Liver (tissue), 8 donors: ENCODE measurements at regions not wholly inside any gene's neighbourhood (a gene's known extent, or its start where the extent isn't known, plus 50 kb on each side); places are given as distances from the start of the nearest gene placed in this dataset.

Experiments used
- DNase-seq: peaks from one replicate; pipeline ENCODE4 v3.0.0-alpha.2; 2017; ENCODE audit warnings: low spot score
- H3K27ac ChIP-seq, 2 donors: one replicate each; pipeline ENCODE4 v1.7.0; 2013; ENCODE audit warnings: inconsistent platforms in 2 of 2, low read length in 2 of 2, control low read depth in 1 of 2, low read depth in 1 of 2, mild to moderate bottlenecking in 1 of 2
- H3K27me3 ChIP-seq, 4 donors: one replicate each; pipeline versions ENCODE4 v1.6.1 to v1.7.0; 2013; ENCODE audit warnings: low read length in 3 of 4, inconsistent platforms in 1 of 4, mild to moderate bottlenecking in 1 of 4, moderate library complexity in 1 of 4; ENCODE audit not compliant: control insufficient read depth in 4 of 4, insufficient read depth in 4 of 4
- H3K36me3 ChIP-seq, 4 donors: one replicate each; pipeline versions ENCODE4 v1.6.1 to v1.7.0; 2013; ENCODE audit warnings: low read length in 3 of 4, mild to moderate bottlenecking in 3 of 4, low read depth in 1 of 4, moderate library complexity in 1 of 4; ENCODE audit not compliant: control insufficient read depth in 4 of 4, insufficient read depth in 3 of 4
- H3K4me1 ChIP-seq, 4 donors: one replicate each; pipeline versions ENCODE4 v1.6.1 to v1.7.0; 2013; ENCODE audit warnings: low read length in 3 of 4, mild to moderate bottlenecking in 3 of 4, moderate library complexity in 1 of 4; ENCODE audit not compliant: control insufficient read depth in 4 of 4, insufficient read depth in 4 of 4
- H3K4me3 ChIP-seq, 3 donors: one replicate each; pipeline versions ENCODE4 v1.6.1 to v1.7.0; 2013; ENCODE audit warnings: low read length in 3 of 3, control low read depth in 1 of 3, low read depth in 1 of 3, mild to moderate bottlenecking in 1 of 3
- H3K9ac ChIP-seq, 2 donors: one replicate each; pipeline ENCODE4 v1.7.0; 2013; ENCODE audit warnings: low read length in 2 of 2, mild to moderate bottlenecking in 2 of 2, moderate library complexity in 2 of 2, control low read depth in 1 of 2, low read depth in 1 of 2
- H3K9me3 ChIP-seq, 4 donors: one replicate each; pipeline versions ENCODE4 v1.6.1 to v1.7.0; 2013; ENCODE audit warnings: low read length in 3 of 4; ENCODE audit not compliant: control insufficient read depth in 4 of 4
- EGR1 ChIP-seq, 2 donors: IDR thresholded peaks; 2 replicates each; pipeline ENCODE4 v1.6.1; 2016 to 2018; ENCODE audit warnings: antibody characterized with exemption in 2 of 2, low read depth in 2 of 2
- FOXA1 ChIP-seq: IDR thresholded peaks from 2 replicates; pipeline ENCODE4 v1.6.1; 2016; ENCODE audit warnings: antibody characterized with exemption
- FOXA2 ChIP-seq: IDR thresholded peaks from 2 replicates; pipeline ENCODE4 v1.6.1; 2016; ENCODE audit warnings: antibody characterized with exemption
- GABPA ChIP-seq, 2 donors: IDR thresholded peaks in 1 of 2; conservative IDR thresholded peaks in 1 of 2; 2 replicates each; pipeline ENCODE4 v1.6.1; 2016; ENCODE audit warnings: antibody characterized with exemption in 2 of 2, mild to moderate bottlenecking in 1 of 2, moderate library complexity in 1 of 2
- HNF4A ChIP-seq, 2 donors: conservative IDR thresholded peaks; 2 replicates each; pipeline ENCODE4 v1.6.1; 2016; ENCODE audit warnings: antibody characterized with exemption in 2 of 2, mild to moderate bottlenecking in 2 of 2
- HNF4G ChIP-seq: IDR thresholded peaks from 2 replicates; pipeline ENCODE4 v1.6.1; 2016; ENCODE audit warnings: antibody characterized with exemption
- JUND ChIP-seq, 2 donors: IDR thresholded peaks; 2 replicates each; pipeline ENCODE4 v1.6.1; 2016; ENCODE audit warnings: antibody characterized with exemption in 2 of 2
- NR2F2 ChIP-seq: IDR thresholded peaks from 2 replicates; pipeline ENCODE4 v1.6.1; 2016; ENCODE audit warnings: antibody characterized with exemption
- RAD21 ChIP-seq, 2 donors: IDR thresholded peaks; 2 replicates each; pipeline ENCODE4 v1.6.1; 2016; ENCODE audit warnings: antibody characterized with exemption in 2 of 2, mild to moderate bottlenecking in 2 of 2
- RXRA ChIP-seq, 2 donors: IDR thresholded peaks; 2 replicates each; pipeline ENCODE4 v1.6.1; 2017 to 2018; ENCODE audit warnings: antibody characterized with exemption in 2 of 2, mild to moderate bottlenecking in 1 of 2
- SP1 ChIP-seq: IDR thresholded peaks from 2 replicates; pipeline ENCODE4 v1.6.1; 2018; ENCODE audit warnings: antibody characterized with exemption, mild to moderate bottlenecking
- TAF1 ChIP-seq: conservative IDR thresholded peaks from 2 replicates; pipeline ENCODE4 v1.6.1; 2016; ENCODE audit warnings: antibody characterized with exemption, mild to moderate bottlenecking
- YY1 ChIP-seq: IDR thresholded peaks from 2 replicates; pipeline ENCODE4 v1.6.1; 2016; ENCODE audit warnings: antibody characterized with exemption, mild to moderate bottlenecking
- WGBS: extraction: QIAGEN DNeasy Blood & Tissue Kit; methylation state at CpG from one replicate; pipeline ENCODE4 v1.1.7; 2013; 5-methylcytosine and 5-hydroxymethylcytosine counted together
- TF ChIP-seq, protein P1 (sequence below): fragments of 150-350 bp; IDR thresholded peaks from 2 replicates; pipeline ENCODE4 v1.5.1; 2017; ENCODE audit warnings: improper control_type of control experiment, low read depth, low read length; ENCODE audit not compliant: missing input control
- TF ChIP-seq, protein P2 (sequence below): IDR thresholded peaks from 2 replicates; pipeline ENCODE4 v1.6.1; 2016; ENCODE audit warnings: antibody characterized with exemption
- TF ChIP-seq, protein P3 (sequence below): IDR thresholded peaks from 2 replicates; pipeline ENCODE4 v1.6.1; 2016; ENCODE audit warnings: antibody characterized with exemption
- TF ChIP-seq, protein P4 (sequence below): IDR thresholded peaks from 2 replicates; pipeline ENCODE4 v1.6.1; 2016; ENCODE audit warnings: antibody characterized with exemption
- TF ChIP-seq, protein P5 (sequence below): IDR thresholded peaks from 2 replicates; pipeline ENCODE4 v1.6.1; 2016; ENCODE audit warnings: antibody characterized with exemption, mild to moderate bottlenecking
- donor health status: healthy.
- donor health status: healthy.
- donor health status: healthy.
- donor health status: healthy.
- donor health status: healthy.

DNA sequence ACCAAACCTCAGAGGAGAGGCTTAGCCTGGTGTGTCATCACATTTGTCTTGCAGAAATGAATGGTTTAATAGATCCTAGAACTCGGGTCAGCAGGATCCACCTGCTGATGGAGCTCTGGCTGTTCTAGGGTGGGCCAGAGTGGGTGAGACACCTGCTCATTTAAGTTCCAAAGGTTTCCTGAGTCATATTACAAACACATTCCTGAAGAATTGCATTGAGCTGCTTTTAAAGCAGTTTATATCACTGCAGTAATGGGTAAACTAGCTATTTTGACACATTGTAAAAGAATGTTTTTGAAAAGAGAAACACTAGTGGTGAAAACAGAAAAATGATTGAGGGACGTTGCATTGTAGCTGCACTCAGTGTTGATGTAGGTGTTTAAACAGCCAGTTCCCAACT is 175.3 kb upstream of the TCF4 start (continued):
- TF ChIP-seq, protein P1, sequence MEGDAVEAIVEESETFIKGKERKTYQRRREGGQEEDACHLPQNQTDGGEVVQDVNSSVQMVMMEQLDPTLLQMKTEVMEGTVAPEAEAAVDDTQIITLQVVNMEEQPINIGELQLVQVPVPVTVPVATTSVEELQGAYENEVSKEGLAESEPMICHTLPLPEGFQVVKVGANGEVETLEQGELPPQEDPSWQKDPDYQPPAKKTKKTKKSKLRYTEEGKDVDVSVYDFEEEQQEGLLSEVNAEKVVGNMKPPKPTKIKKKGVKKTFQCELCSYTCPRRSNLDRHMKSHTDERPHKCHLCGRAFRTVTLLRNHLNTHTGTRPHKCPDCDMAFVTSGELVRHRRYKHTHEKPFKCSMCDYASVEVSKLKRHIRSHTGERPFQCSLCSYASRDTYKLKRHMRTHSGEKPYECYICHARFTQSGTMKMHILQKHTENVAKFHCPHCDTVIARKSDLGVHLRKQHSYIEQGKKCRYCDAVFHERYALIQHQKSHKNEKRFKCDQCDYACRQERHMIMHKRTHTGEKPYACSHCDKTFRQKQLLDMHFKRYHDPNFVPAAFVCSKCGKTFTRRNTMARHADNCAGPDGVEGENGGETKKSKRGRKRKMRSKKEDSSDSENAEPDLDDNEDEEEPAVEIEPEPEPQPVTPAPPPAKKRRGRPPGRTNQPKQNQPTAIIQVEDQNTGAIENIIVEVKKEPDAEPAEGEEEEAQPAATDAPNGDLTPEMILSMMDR, result no peak
- no peak for TF ChIP-seq RXRA (IDR thresholded peaks at IDR 0.05)

DNA sequence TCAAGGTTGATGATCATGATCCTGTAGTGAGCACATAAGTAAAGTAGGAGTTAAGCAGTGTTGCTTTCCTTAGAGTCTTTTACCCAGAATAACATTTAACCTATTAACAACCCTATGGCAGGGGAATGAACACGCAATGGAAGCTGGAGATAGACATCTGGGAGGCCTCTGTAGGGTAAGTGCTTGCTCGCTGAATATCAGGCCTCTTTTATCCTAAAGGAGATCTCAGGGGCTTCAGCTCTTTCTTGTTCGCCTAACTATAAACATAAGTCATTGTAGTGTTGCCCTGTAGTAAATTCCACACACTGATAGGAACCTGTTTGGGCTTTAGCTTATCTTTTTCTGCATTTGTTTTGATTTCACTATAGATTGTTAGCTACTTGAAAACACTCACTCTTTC is 174.4 kb upstream of the TCF4 start:
- no peak overlapping the region for H3K4me3 ChIP-seq
- H3K9ac ChIP-seq, result no peak overlapping the region
- H3K27ac ChIP-seq, result no peak overlapping the region
- peaks cover 0 to 5% (median 0%) of the 10 kb centered on the region in 4 donors for H3K9me3 ChIP-seq
- DNase-seq, result no peak
- TF ChIP-seq, protein P2, sequence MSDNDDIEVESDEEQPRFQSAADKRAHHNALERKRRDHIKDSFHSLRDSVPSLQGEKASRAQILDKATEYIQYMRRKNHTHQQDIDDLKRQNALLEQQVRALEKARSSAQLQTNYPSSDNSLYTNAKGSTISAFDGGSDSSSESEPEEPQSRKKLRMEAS, result no peak
- no peak for TF ChIP-seq HNF4G
- TF ChIP-seq NR2F2, result no peak
- no peak for TF ChIP-seq GABPA (IDR thresholded peaks at IDR 0.05 in 1 of 2, conservative IDR thresholded peaks at IDR 0.05 in 1 of 2)
- TF ChIP-seq SP1, result no peak
- TF ChIP-seq, protein P3, sequence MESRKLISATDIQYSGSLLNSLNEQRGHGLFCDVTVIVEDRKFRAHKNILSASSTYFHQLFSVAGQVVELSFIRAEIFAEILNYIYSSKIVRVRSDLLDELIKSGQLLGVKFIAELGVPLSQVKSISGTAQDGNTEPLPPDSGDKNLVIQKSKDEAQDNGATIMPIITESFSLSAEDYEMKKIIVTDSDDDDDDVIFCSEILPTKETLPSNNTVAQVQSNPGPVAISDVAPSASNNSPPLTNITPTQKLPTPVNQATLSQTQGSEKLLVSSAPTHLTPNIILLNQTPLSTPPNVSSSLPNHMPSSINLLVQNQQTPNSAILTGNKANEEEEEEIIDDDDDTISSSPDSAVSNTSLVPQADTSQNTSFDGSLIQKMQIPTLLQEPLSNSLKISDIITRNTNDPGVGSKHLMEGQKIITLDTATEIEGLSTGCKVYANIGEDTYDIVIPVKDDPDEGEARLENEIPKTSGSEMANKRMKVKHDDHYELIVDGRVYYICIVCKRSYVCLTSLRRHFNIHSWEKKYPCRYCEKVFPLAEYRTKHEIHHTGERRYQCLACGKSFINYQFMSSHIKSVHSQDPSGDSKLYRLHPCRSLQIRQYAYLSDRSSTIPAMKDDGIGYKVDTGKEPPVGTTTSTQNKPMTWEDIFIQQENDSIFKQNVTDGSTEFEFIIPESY, result no peak
- TF ChIP-seq YY1, result no peak
- TF ChIP-seq, protein P4, sequence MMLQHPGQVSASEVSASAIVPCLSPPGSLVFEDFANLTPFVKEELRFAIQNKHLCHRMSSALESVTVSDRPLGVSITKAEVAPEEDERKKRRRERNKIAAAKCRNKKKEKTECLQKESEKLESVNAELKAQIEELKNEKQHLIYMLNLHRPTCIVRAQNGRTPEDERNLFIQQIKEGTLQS, result no peak
- TF ChIP-seq FOXA1, result no peak
- TF ChIP-seq, protein P5, sequence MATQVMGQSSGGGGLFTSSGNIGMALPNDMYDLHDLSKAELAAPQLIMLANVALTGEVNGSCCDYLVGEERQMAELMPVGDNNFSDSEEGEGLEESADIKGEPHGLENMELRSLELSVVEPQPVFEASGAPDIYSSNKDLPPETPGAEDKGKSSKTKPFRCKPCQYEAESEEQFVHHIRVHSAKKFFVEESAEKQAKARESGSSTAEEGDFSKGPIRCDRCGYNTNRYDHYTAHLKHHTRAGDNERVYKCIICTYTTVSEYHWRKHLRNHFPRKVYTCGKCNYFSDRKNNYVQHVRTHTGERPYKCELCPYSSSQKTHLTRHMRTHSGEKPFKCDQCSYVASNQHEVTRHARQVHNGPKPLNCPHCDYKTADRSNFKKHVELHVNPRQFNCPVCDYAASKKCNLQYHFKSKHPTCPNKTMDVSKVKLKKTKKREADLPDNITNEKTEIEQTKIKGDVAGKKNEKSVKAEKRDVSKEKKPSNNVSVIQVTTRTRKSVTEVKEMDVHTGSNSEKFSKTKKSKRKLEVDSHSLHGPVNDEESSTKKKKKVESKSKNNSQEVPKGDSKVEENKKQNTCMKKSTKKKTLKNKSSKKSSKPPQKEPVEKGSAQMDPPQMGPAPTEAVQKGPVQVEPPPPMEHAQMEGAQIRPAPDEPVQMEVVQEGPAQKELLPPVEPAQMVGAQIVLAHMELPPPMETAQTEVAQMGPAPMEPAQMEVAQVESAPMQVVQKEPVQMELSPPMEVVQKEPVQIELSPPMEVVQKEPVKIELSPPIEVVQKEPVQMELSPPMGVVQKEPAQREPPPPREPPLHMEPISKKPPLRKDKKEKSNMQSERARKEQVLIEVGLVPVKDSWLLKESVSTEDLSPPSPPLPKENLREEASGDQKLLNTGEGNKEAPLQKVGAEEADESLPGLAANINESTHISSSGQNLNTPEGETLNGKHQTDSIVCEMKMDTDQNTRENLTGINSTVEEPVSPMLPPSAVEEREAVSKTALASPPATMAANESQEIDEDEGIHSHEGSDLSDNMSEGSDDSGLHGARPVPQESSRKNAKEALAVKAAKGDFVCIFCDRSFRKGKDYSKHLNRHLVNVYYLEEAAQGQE, result no peak
- no peak for TF ChIP-seq EGR1 (IDR thresholded peaks at IDR 0.05; ENCODE audit: low read depth in 2 of 2)
- TF ChIP-seq JUND (IDR thresholded peaks at IDR 0.05), result no peak
- TF ChIP-seq RXRA (IDR thresholded peaks at IDR 0.05), result no peak
- TF ChIP-seq, protein P1, result no peak
- no peak for TF ChIP-seq HNF4A (conservative IDR thresholded peaks at IDR 0.05)
- no peak for TF ChIP-seq FOXA2
- TF ChIP-seq TAF1, result no peak
- TF ChIP-seq RAD21 (IDR thresholded peaks at IDR 0.05), result no peak
- H3K4me1 ChIP-seq, result no peaks in the 10 kb centered on the region
- 89% methylated on average over 3 of the region's 3 CpGs for WGBS
- no peaks in the 10 kb centered on the region for H3K36me3 ChIP-seq
- H3K27me3 ChIP-seq, result no peaks in the 10 kb centered on the region
